CD14-positive monocyte (primary cell): ENCODE measurements at regions not wholly inside any gene's neighbourhood (a gene's known extent, or its start where the extent isn't known, plus 50 kb on each side); places are given as distances from the start of the nearest gene placed in this dataset.

ENCODE experiments used
- DNase-seq, 3 donors: peaks; one replicate each; pipeline ENCODE4 v3.0.0-alpha.2; 2011 to 2022
- H2AFZ ChIP-seq: 2 replicates; pipeline ENCODE4 v1.6.0; 2012; ENCODE audit warnings: mild to moderate bottlenecking, low read depth, low read length, inconsistent platforms; ENCODE audit not compliant: insufficient read depth, poor library complexity, severe bottlenecking
- H3K27ac ChIP-seq, 2 donors: 1 replicate in 1 of 2; 2 replicates in 1 of 2; pipeline ENCODE4 v1.5.1; 2012 to 2013; ENCODE audit warnings: low read length in 2 of 2, control low read depth in 1 of 2, inconsistent platforms in 1 of 2, low read depth in 1 of 2, mild to moderate bottlenecking in 1 of 2
- H3K27me3 ChIP-seq, 2 donors: one replicate each; pipeline versions ENCODE4 v1.6.0 to v1.6.1; 2011 to 2013; ENCODE audit warnings: low read length in 2 of 2; ENCODE audit not compliant: control insufficient read depth in 2 of 2, insufficient read depth in 2 of 2
- H3K36me3 ChIP-seq, 2 donors: replicated peaks in 1 of 2; 1 replicate in 1 of 2; 2 replicates in 1 of 2; pipeline versions ENCODE4 v1.5.1 to v1.6.1; 2012 to 2013; ENCODE audit warnings: low read length in 2 of 2, control low read depth in 1 of 2, inconsistent platforms in 1 of 2, mild to moderate bottlenecking in 1 of 2; ENCODE audit not compliant: insufficient read depth in 2 of 2, control insufficient read depth in 1 of 2
- H3K4me1 ChIP-seq, 2 donors: 1 replicate in 1 of 2; 2 replicates in 1 of 2; pipeline versions ENCODE4 v1.5.1 to v1.6.1; 2012 to 2013; ENCODE audit warnings: low read length in 2 of 2, control low read depth in 1 of 2, inconsistent platforms in 1 of 2, mild to moderate bottlenecking in 1 of 2, moderate library complexity in 1 of 2; ENCODE audit not compliant: insufficient read depth in 2 of 2, control insufficient read depth in 1 of 2
- H3K4me2 ChIP-seq: replicated peaks from 2 replicates; pipeline ENCODE3; 2012; ENCODE audit warnings: low read length, moderate library complexity, mild to moderate bottlenecking; ENCODE audit not compliant: poor library complexity, severe bottlenecking; ENCODE audit errors: extremely low read depth
- H3K4me3 ChIP-seq, 3 experiments: fragments of 200-600 bp in 1 of 3; sonication (generic) in 1 of 3; replicated peaks in 1 of 3; 1 replicate in 2 of 3; 2 replicates in 1 of 3; pipeline ENCODE4 v1.5.1; 2011 to 2013; ENCODE audit warnings: low read length in 3 of 3, mild to moderate bottlenecking in 3 of 3, control low read depth in 2 of 3, low read depth in 2 of 3, inconsistent platforms in 1 of 3, moderate library complexity in 1 of 3
- H3K79me2 ChIP-seq: 2 replicates; pipeline ENCODE4 v1.6.0; 2012; ENCODE audit warnings: mild to moderate bottlenecking, control low read depth, inconsistent platforms, low read length, moderate library complexity; ENCODE audit not compliant: insufficient read depth
- H3K9ac ChIP-seq: 2 replicates; pipeline ENCODE4 v1.6.0; 2017; ENCODE audit warnings: low read length, mild to moderate bottlenecking; ENCODE audit not compliant: insufficient read depth, poor library complexity, severe bottlenecking
- H3K9me3 ChIP-seq, 2 donors: replicated peaks in 1 of 2; 1 replicate in 1 of 2; 2 replicates in 1 of 2; pipeline versions ENCODE4 v1.5.1 to v1.6.1; 2012 to 2013; ENCODE audit warnings: low read length in 2 of 2, control low read depth in 1 of 2; ENCODE audit not compliant: control insufficient read depth in 1 of 2, insufficient read depth in 1 of 2
- H4K20me1 ChIP-seq: 2 replicates; pipeline ENCODE4 v1.6.0; 2012; ENCODE audit warnings: mild to moderate bottlenecking, low read length, control low read depth, moderate library complexity; ENCODE audit not compliant: insufficient read depth
- H3K27ac Mint-ChIP-seq, 7 donors: one replicate each; pipeline ENCODE4 v1.8.0; 2020; ENCODE audit warnings: mild to moderate bottlenecking in 7 of 7, mixed read lengths in 7 of 7, moderate library complexity in 6 of 7, inconsistent platforms in 2 of 7
- H3K27me3 Mint-ChIP-seq, 3 donors: one replicate each; pipeline ENCODE4 v1.8.0; 2021 to 2022; ENCODE audit warnings: low read depth in 3 of 3, mild to moderate bottlenecking in 3 of 3, mixed read lengths in 3 of 3, moderate library complexity in 3 of 3, inconsistent platforms in 1 of 3
- H3K36me3 Mint-ChIP-seq, 2 donors: one replicate each; pipeline ENCODE4 v1.8.0; 2020; ENCODE audit warnings: mixed read lengths in 2 of 2, inconsistent platforms in 1 of 2, mild to moderate bottlenecking in 1 of 2
- H3K4me1 Mint-ChIP-seq: one replicate; pipeline ENCODE4 v1.8.0; 2020; ENCODE audit warnings: mild to moderate bottlenecking, mixed read lengths
- H3K4me3 Mint-ChIP-seq, 2 donors: one replicate each; pipeline ENCODE4 v1.8.0; 2020; ENCODE audit warnings: mild to moderate bottlenecking in 2 of 2, mixed read lengths in 2 of 2, moderate library complexity in 1 of 2
- H3K9me3 Mint-ChIP-seq, 7 donors: one replicate each; pipeline ENCODE4 v1.8.0; 2020 to 2022; ENCODE audit warnings: mixed read lengths in 7 of 7, mild to moderate bottlenecking in 6 of 7, moderate library complexity in 6 of 7, inconsistent platforms in 2 of 7
- CTCF ChIP-seq: fragments of 200-600 bp; IDR thresholded peaks from one replicate; pipeline ENCODE4 v1.8.0; 2022; ENCODE audit warnings: antibody characterized with exemption, mild to moderate bottlenecking
- WGBS: methylation state at CpG from one replicate; pipeline ENCODE4 v1.1.5; 2013; ENCODE audit warnings: missing lambda C conversion rate; ENCODE audit not compliant: insufficient coverage; 5-methylcytosine and 5-hydroxymethylcytosine counted together
- intact Hi-C, 2 donors: fragments of 100-400 bp; cut with micrococcal nuclease; formaldehyde crosslinking; loops; one replicate each; pipeline versions ENCODE4 v1.15.0 to v1.15.1; 2023

- Histone ChIP-seq H3K4me2 (no peak overlapping the region), H3K79me2 (no peaks in the 10 kb centered on the region), H3K27me3 (peaks cover 0 to 2% of the 10 kb centered on the region in 2 donors), H4K20me1 (no peaks in the 10 kb centered on the region), H3K4me1 (no peaks in the 10 kb centered on the region), H3K9me3 (peaks cover 0 to 3% of the 10 kb centered on the region in 2 donors), H3K9ac (no peak overlapping the region), H3K4me3 (no peak overlapping the region), H3K36me3 (no peaks in the 10 kb centered on the region), H3K27ac (no peak overlapping the region), H2AFZ (no peak overlapping the region)
- DNase-seq, result no peak
- Mint-ChIP-seq H3K27me3 (peaks cover 2 to 13% (median 5%) of the 10 kb centered on the region in 3 donors), H3K9me3 (peaks cover 0 to 7% (median 4%) of the 10 kb centered on the region in 7 donors), H3K27ac (no peak overlapping the region), H3K36me3 (no peaks in the 10 kb centered on the region), H3K4me1 (no peaks in the 10 kb centered on the region), H3K4me3 (no peak overlapping the region)
- TF ChIP-seq CTCF, result no peak
- 100% methylated on average over 2 of the region's 3 CpGs for WGBS
- intact Hi-C loops, result no loop called here
Measured at GRCh38 chr15:62231856-62232255, 66.8 kb upstream of the C2CD4B start.

- no peak overlapping the region for H3K4me2 ChIP-seq
- H3K9ac ChIP-seq, result no peak overlapping the region
- H3K9me3 ChIP-seq, result peaks cover 0 to 6% of the 10 kb centered on the region in 2 donors
- no peaks in the 10 kb centered on the region for H3K79me2 ChIP-seq
- Mint-ChIP-seq H3K27me3 (peaks cover 0 to 2% (median 0%) of the 10 kb centered on the region in 3 donors), H3K36me3 (no peaks in the 10 kb centered on the region), H3K4me1 (no peaks in the 10 kb centered on the region), H3K27ac (no peak overlapping the region), H3K4me3 (no peak overlapping the region), H3K9me3 (peaks cover 0 to 6% (median 3%) of the 10 kb centered on the region in 7 donors)
- TF ChIP-seq CTCF, result no peak
- H3K27me3 ChIP-seq, result no peaks in the 10 kb centered on the region
- intact Hi-C loops, result no loop called here
- H4K20me1 ChIP-seq, result no peaks in the 10 kb centered on the region
- no peaks in the 10 kb centered on the region for H3K4me1 ChIP-seq
- DNase-seq, result no peak
- WGBS, result 100% methylated on average over 3 of the region's 5 CpGs
- no peak overlapping the region for H3K27ac ChIP-seq
- H3K4me3 ChIP-seq, result no peak overlapping the region
- no peaks in the 10 kb centered on the region for H3K36me3 ChIP-seq
- no peak overlapping the region for H2AFZ ChIP-seq
Measured at GRCh38 chr15:62240121-62241096, 75.3 kb upstream of the C2CD4B start.
